Endodermal cell (in vitro differentiated cells): ENCODE measurements at regions not wholly inside any gene's neighbourhood (a gene's known extent, or its start where the extent isn't known, plus 50 kb on each side); places are given as distances from the start of the nearest gene placed in this dataset.

ENCODE experiments used
- DNase-seq: peaks from one replicate; pipeline ENCODE4 v3.0.0-alpha.2; 2017
- H3K27ac ChIP-seq: 2 replicates; pipeline ENCODE4 v1.5.1; 2013; ENCODE audit warnings: mild to moderate bottlenecking, low read depth, low read length, moderate library complexity
- H3K27me3 ChIP-seq: 2 replicates; pipeline ENCODE4 v1.6.1; 2013; ENCODE audit warnings: mild to moderate bottlenecking, low read length, moderate library complexity; ENCODE audit not compliant: insufficient read depth, control insufficient read depth, poor library complexity, severe bottlenecking
- H3K36me3 ChIP-seq: 2 replicates; pipeline ENCODE4 v1.7.0; 2013; ENCODE audit warnings: mild to moderate bottlenecking, low read length, moderate library complexity; ENCODE audit not compliant: control insufficient read depth, insufficient read depth
- H3K4me1 ChIP-seq: one replicate; pipeline ENCODE4 v1.7.0; 2013; ENCODE audit warnings: low read length; ENCODE audit not compliant: control insufficient read depth, insufficient read depth
- H3K4me3 ChIP-seq: 2 replicates; pipeline ENCODE4 v1.5.1; 2013; ENCODE audit warnings: mild to moderate bottlenecking, low read length, moderate library complexity
- H3K9ac ChIP-seq: 2 replicates; pipeline ENCODE4 v1.6.1; 2013; ENCODE audit warnings: mild to moderate bottlenecking, low read length, moderate library complexity; ENCODE audit not compliant: poor library complexity, severe bottlenecking; ENCODE audit errors: extremely low read depth
- H3K9me3 ChIP-seq: 2 replicates; pipeline ENCODE4 v1.6.1; 2013; ENCODE audit warnings: mild to moderate bottlenecking, low read length, moderate library complexity; ENCODE audit not compliant: control insufficient read depth
- H3K27ac Mint-ChIP-seq: 2 replicates; pipeline ENCODE4 v1.8.0; 2020; ENCODE audit warnings: mixed read lengths
- H3K27me3 Mint-ChIP-seq: 2 replicates; pipeline ENCODE4 v1.8.0; 2021; ENCODE audit warnings: mild to moderate bottlenecking, mixed read lengths; ENCODE audit not compliant: insufficient read depth
- H3K36me3 Mint-ChIP-seq: 2 replicates; pipeline ENCODE4 v1.8.0; 2020; ENCODE audit warnings: low read depth, mixed read lengths
- H3K4me1 Mint-ChIP-seq: 2 replicates; pipeline ENCODE4 v1.8.0; 2020; ENCODE audit warnings: mixed read lengths
- H3K4me3 Mint-ChIP-seq: 2 replicates; pipeline ENCODE4 v1.8.0; 2020; ENCODE audit warnings: mild to moderate bottlenecking, moderate library complexity, mixed read lengths
- H3K9me3 Mint-ChIP-seq: 2 replicates; pipeline ENCODE4 v1.8.0; 2020; ENCODE audit warnings: mild to moderate bottlenecking, mixed read lengths
- WGBS, 2 experiments: methylation state at CpG; one replicate each; pipeline versions ENCODE4 v1.1.5 to v1.1.7; 2013; ENCODE audit warnings: missing lambda C conversion rate in 2 of 2, mixed read lengths in 1 of 2; ENCODE audit not compliant: insufficient coverage in 1 of 2, insufficient read length in 1 of 2; 5-methylcytosine and 5-hydroxymethylcytosine counted together
- TF ChIP-seq, protein P1 (sequence below): fragments of 200-600 bp; sonication (generic); conservative IDR thresholded peaks from 2 replicates; pipeline ENCODE4 v1.5.0; 2021; ENCODE audit warnings: antibody characterized with exemption, mild to moderate bottlenecking

DNA sequence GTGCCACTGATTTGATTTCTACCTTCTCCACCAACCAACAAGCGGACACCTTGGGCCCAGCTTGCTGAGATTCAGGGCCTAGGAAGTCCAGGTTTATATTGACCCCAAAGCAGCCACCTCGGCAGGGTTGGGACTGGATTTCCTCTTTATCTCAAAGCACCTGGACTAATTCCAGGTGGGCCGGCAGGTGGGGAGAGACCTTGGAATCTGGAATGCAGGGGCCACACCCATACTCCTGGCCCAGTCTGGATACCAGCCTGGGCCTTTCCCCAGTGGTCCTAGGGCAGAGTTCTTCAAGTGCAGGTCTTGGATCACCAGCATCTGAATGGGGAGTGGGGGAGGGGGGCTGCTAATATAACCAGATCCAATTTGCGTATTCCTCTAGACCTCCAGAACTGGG is 93.1 kb downstream of the PCDH1 start:
- whole genome bisulfite sequencing, 2 experiments, result 91 to 100% methylated on average over 3 to 4 of the region's 4 CpGs
- TF ChIP-seq, protein P1, sequence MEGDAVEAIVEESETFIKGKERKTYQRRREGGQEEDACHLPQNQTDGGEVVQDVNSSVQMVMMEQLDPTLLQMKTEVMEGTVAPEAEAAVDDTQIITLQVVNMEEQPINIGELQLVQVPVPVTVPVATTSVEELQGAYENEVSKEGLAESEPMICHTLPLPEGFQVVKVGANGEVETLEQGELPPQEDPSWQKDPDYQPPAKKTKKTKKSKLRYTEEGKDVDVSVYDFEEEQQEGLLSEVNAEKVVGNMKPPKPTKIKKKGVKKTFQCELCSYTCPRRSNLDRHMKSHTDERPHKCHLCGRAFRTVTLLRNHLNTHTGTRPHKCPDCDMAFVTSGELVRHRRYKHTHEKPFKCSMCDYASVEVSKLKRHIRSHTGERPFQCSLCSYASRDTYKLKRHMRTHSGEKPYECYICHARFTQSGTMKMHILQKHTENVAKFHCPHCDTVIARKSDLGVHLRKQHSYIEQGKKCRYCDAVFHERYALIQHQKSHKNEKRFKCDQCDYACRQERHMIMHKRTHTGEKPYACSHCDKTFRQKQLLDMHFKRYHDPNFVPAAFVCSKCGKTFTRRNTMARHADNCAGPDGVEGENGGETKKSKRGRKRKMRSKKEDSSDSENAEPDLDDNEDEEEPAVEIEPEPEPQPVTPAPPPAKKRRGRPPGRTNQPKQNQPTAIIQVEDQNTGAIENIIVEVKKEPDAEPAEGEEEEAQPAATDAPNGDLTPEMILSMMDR, result no peak
- Mint-ChIP-seq H3K4me1 (peaks cover 12% of the 10 kb centered on the region), H3K9me3 (no peaks in the 10 kb centered on the region), H3K4me3 (no peak overlapping the region), H3K27me3 (peaks cover 7% of the 10 kb centered on the region), H3K27ac (no peak overlapping the region), H3K36me3 (no peaks in the 10 kb centered on the region)
- Histone ChIP-seq H3K36me3 (no peaks in the 10 kb centered on the region), H3K4me3 (no peak overlapping the region), H3K4me1 (peaks cover 11% of the 10 kb centered on the region), H3K27me3 (no peaks in the 10 kb centered on the region), H3K27ac (no peak overlapping the region), H3K9me3 (no peaks in the 10 kb centered on the region), H3K9ac (no peak overlapping the region)
- no peak for DNase-seq

DNA sequence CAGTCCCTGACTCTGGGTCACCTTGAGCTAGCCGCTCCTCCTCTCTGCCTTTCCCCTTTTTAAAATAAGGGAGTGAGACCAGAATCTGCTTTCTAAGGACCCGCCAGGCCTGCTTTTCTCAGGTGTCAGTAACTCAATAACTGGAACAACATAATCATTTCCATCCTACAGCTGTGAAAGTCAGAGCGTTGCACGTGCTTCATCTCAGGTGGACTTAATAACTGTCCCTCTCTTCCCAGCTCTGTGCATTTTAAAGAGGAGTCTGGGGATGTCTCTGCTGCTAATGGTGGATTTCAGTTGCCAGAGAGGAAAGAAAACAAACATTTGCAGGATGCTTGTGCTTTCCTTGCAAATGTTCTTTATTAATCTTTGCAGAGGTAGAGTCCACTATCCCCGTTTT is 93.7 kb downstream of the PCDH1 start:
- Mint-ChIP-seq H3K27me3 (peaks cover 7% of the 10 kb centered on the region), H3K9me3 (no peaks in the 10 kb centered on the region), H3K36me3 (no peaks in the 10 kb centered on the region), H3K4me1 (peaks cover 12% of the 10 kb centered on the region), H3K27ac (no peak overlapping the region), H3K4me3 (no peak overlapping the region)
- no peak overlapping the region for H3K9ac ChIP-seq
- H3K9me3 ChIP-seq, result no peaks in the 10 kb centered on the region
- WGBS, 2 experiments, result 88 to 94% methylated on average over 3 to 5 of the region's 5 CpGs
- H3K4me1 ChIP-seq, result peaks cover 11% of the 10 kb centered on the region
- no peaks in the 10 kb centered on the region for H3K27me3 ChIP-seq
- TF ChIP-seq, protein P1, result no peak
- no peak overlapping the region for H3K27ac ChIP-seq
- H3K36me3 ChIP-seq, result no peaks in the 10 kb centered on the region
- no peak for DNase-seq
- no peak overlapping the region for H3K4me3 ChIP-seq

DNA sequence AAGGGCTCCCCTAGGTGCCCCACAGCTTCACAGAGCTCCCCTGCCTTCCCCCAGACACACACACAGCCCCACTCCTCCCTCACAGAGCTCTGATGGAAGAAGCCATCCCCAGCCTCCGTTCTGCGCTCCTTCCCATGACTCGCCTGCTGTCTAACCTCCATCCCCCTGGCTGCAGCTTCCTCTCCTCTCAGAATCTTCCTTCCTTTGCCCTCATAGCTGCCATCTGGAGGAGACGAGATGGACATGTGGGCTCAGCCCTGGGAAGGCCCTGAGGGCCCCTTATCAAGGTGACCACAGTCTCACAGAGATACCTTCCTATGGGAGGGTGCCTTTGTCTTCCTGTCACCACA is 94.3 kb downstream of the PCDH1 start:
- 81% methylated on average over 4 of the region's 4 CpGs; no CpG with 5 or more reads in 1 of the 2 experiments for WGBS, 2 experiments
- Mint-ChIP-seq H3K9me3 (no peaks in the 10 kb centered on the region), H3K36me3 (no peaks in the 10 kb centered on the region), H3K4me1 (peaks cover 10% of the 10 kb centered on the region), H3K27ac (no peak overlapping the region), H3K4me3 (no peak overlapping the region), H3K27me3 (peaks cover 5% of the 10 kb centered on the region)
- Histone ChIP-seq H3K36me3 (no peaks in the 10 kb centered on the region), H3K4me1 (peaks cover 11% of the 10 kb centered on the region), H3K9me3 (no peaks in the 10 kb centered on the region), H3K27me3 (no peaks in the 10 kb centered on the region), H3K27ac (no peak overlapping the region), H3K9ac (no peak overlapping the region), H3K4me3 (no peak overlapping the region)
- TF ChIP-seq, protein P1, result no peak
- no peak for DNase-seq
